GM18511 (cell line): ENCODE measurements at regions not wholly inside any gene's neighbourhood (a gene's known extent, or its start where the extent isn't known, plus 50 kb on each side); places are given as distances from the start of the nearest gene placed in this dataset.

Experiments
- ATAC-seq: cut with Tn5 transposase; IDR thresholded peaks from one replicate; pipeline ENCODE4 v1.9.1; 2021; ENCODE audit warnings: mild to moderate bottlenecking, moderate library complexity; ENCODE audit not compliant: unreplicated experiment

- ATAC-seq: peak; percentile 92
Observed at GRCh38 chr15:31472636-31473384, 146.2 kb downstream of the KLF13 start.

GRCh38 chr15:31473385-31474058 lies 146.9 kb downstream of the KLF13 start:
- ATAC-seq: peak; percentile 32

- no peak for ATAC-seq
Observed at GRCh38 chr15:31474059-31474868, 147.6 kb downstream of the KLF13 start.

- ATAC-seq: no peak
Observed at GRCh38 chr15:31476236-31476810, 149.7 kb downstream of the KLF13 start.

GRCh38 chr15:31476866-31477265 lies 150.2 kb downstream of the KLF13 start:
- ATAC-seq: no peak

GRCh38 chr15:31477301-31477700 lies 150.7 kb downstream of the KLF13 start:
- ATAC-seq: no peak

- no peak for ATAC-seq
Observed at GRCh38 chr15:31477851-31478701, 151.4 kb downstream of the KLF13 start.

GRCh38 chr15:31478702-31479221 lies 152.1 kb downstream of the KLF13 start:
- no peak for ATAC-seq

- no peak for ATAC-seq
Observed at GRCh38 chr15:31480356-31481025, 153.9 kb downstream of the KLF13 start.

GRCh38 chr15:31481142-31481541 lies 154.5 kb downstream of the KLF13 start:
- ATAC-seq: no peak

- ATAC-seq: no peak
Observed at GRCh38 chr15:31482122-31482922, 155.7 kb downstream of the KLF13 start.

- no peak for ATAC-seq
Observed at GRCh38 chr15:31483053-31483985, 156.7 kb downstream of the KLF13 start.

- no peak for ATAC-seq
Observed at GRCh38 chr15:31483986-31484951, 157.6 kb downstream of the KLF13 start.

GRCh38 chr15:31484986-31485385 lies 158.4 kb downstream of the KLF13 start:
- no peak for ATAC-seq

GRCh38 chr15:31485431-31485830 lies 158.8 kb downstream of the KLF13 start:
- no peak for ATAC-seq

- ATAC-seq: no peak
Observed at GRCh38 chr15:31485911-31486461, 159.4 kb downstream of the KLF13 start.
